GM18498 (cell line): ENCODE measurements at regions not wholly inside any gene's neighbourhood (a gene's known extent, or its start where the extent isn't known, plus 50 kb on each side); places are given as distances from the start of the nearest gene placed in this dataset.
A peak's percentile ranks its signal among the peaks of the same experiment; 100 is the strongest.
"Not testable (repeated sequence)": the region's sequence is repeated elsewhere in the genome, so short reads cannot be mapped to it uniquely, and the experiment has no call there.

Source experiments
- ATAC-seq: cut with Tn5 transposase; IDR thresholded peaks from one replicate; pipeline ENCODE4 v1.9.1; 2021; ENCODE audit warnings: mild to moderate bottlenecking, moderate library complexity; ENCODE audit not compliant: unreplicated experiment

GRCh38 chr1:192862271-192862670, 53.4 kb downstream of the RGS2 start:
- ATAC-seq, result no peak

GRCh38 chr1:192866241-192866868, 57.5 kb downstream of the RGS2 start:
- ATAC-seq, result no peak

DNA sequence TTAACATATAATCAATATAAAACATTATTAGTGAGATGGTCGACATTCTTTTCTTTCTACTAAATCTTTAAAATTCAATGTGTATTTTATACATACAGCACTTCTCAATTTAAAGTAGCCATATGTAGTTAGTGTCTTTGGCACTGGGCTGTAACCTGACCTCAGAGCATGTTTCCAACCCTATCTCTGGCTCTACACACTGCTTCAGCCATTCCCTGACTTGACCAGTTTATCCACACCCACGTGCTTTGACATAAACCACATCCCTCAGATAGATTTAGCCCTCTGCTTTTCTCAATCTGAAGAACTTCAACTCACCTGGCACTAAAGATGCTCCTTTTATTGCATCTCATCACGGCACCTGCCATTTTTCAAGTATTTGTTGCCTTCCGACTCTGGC, 58.3 kb downstream of the RGS2 start:
- no peak for ATAC-seq

GRCh38 chr1:192869308-192869940, 60.6 kb downstream of the RGS2 start:
- no peak for ATAC-seq

DNA sequence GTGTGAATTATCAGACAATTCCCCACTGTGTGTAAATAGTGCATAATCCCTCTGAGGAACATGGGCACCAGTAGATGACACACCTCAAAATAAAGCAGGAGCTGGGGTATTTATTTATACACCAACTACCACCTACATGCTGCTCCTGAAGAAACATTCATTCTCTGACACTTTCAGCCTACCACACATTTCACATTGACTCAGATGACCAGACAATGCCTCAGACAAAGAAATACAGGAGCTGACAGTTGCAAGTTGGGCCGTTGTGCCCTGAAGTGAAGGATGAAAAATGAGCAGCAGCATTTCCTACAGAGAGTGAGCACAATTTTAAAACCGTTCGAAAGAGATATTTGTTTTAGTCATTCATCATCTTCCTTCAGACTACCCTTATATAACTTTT, 63.2 kb downstream of the RGS2 start:
- ATAC-seq, result no peak

DNA sequence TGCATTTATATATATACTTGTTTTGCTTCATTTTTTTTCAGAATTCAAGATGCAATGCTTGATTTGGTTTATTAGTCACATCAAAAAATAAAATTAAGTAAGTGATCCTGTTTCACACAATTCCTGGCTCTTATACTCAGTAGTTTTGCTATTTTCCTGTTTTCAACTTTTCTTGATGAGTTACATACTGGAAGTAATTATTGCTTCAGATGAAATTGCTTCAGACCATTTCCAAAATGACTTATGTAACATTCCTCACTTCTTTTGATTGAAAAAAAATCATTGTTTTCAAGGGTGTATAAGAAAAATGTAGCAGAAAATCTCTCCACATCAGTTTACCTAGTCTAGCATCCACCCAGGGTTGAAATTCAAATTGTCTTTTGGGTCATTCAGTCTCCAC, 65.0 kb downstream of the RGS2 start:
- no peak for ATAC-seq

DNA sequence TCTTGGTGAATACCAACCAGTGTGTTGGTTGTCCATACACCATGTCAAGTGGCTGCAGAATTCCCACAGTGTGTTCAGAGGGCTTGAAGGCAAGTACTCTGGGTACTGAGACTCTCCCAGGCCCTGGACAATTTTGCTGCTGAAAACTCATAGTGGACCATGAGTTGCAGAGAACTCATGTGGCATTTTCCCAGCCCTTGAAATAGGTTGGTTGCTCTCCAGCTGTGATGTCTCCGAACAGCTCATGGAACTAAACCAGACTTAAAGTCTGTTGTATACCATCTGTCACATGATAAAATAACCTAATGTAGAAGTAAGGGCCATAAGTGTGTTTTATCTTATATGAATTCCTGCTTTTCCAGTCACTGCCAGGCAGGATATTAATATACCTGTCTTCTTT, 67.8 kb downstream of the RGS2 start:
- ATAC-seq, result no peak

GRCh38 chr1:192877283-192877886, 68.5 kb downstream of the RGS2 start:
- peak; percentile 69 for ATAC-seq

- no peak for ATAC-seq
These were observed 69.4 kb downstream of the RGS2 start for GRCh38 chr1:192878249-192878648.

GRCh38 chr1:192879406-192879805, 70.6 kb downstream of the RGS2 start:
- ATAC-seq, result no peak

- no peak for ATAC-seq
These were observed 71.4 kb downstream of the RGS2 start for GRCh38 chr1:192880231-192880630.

DNA sequence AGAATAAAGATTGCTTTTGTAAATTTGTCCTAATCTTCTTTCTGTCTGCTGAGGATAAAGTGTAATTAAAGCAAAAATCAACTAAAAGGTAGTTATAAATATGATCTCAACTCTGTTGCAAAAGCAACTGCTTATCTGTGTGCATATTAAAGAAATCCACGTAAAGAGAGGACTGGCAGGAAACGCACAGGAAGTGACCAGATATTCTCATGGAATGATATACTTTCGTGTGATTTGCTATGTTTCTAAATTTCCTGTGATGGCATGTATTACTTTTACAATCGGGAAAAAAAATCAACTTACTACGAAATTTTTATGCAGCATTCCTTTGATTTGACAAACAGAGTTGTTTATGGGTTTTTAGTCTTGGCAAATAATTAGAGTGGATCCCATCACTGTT, 75.4 kb downstream of the RGS2 start:
- ATAC-seq, result no peak

- not testable (repeated sequence) for ATAC-seq
These were observed 76.5 kb downstream of the RGS2 start for GRCh38 chr1:192885387-192885786.

DNA sequence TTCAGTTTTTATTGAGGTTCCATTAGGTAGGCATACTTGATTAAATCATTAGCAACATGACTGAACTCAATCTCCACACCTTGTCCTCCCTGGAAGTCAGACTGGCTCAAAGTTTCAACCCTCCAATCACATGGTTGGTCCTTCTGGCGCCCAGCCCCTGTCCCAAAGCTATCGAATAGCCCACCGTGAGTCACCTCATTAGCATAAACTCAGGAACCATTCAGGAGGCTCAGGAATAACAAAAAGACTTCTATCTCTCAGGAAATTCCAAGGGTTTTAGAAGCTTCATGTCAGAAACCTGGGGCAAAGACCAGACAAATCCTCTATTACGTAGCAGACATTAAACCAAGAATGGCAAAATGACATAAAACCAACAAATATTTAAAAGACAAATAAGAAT, 78.6 kb downstream of the RGS2 start:
- ATAC-seq, result no peak

- ATAC-seq, result no peak
These were observed 79.7 kb downstream of the RGS2 start for GRCh38 chr1:192888574-192888973.

DNA sequence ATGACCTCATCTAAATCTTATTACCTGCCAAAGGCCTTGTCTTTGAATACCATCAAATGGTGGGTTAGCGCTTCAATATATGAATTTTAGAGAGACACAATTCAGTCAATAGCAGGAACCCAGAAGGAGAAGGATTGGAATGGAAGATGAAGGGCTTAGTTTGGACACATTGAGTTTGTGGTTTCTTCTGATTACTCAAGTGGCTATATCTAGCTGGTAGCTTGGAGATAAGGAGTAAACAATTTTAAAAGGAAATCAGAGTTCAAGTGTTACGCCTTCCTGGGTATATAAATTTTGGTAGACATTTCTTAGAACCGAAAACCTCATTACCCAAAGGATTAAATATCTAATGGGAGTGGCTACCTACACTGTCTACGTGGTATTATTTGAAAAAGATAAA, 80.2 kb downstream of the RGS2 start:
- no peak for ATAC-seq

DNA sequence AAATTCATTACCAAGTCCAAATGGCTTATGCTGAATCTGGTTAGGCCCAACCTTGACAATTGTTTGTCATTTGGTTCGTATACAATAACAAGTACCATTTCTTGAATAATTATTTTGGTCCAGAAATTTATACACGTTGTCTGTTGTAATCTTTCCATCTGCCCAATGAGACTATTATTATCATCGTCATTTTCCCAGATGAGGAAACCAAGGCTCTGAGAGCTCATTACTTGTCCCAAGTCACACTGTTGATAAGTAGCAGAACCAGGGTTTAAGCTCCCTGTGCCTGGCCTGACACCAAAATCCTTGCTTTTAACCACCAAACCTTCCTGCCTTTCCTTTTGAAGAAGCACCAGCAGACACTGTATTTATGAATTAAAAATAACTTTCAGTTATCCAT, 81.3 kb downstream of the RGS2 start:
- ATAC-seq, result no peak

DNA sequence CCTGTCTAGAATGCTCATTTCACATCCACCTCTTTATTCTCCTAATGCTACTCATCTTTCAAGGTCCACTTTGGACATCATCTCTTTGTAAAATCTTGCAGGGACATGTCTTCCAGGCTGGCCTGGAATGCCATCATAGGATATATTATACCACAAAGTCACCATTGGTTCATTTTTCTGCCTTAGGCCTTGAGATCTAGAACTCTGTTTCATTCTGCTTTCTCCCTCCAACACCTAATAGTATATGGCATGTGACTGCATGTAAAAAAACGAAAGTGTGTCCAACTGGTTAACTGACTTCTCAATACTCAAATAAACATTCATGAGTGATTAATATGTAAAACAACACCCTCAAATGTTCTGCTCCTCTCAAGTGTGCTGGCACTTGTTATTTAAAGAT, 84.1 kb downstream of the RGS2 start:
- no peak for ATAC-seq

- ATAC-seq, result not testable (repeated sequence)
These were observed 86.6 kb downstream of the RGS2 start for GRCh38 chr1:192895487-192895886.

DNA sequence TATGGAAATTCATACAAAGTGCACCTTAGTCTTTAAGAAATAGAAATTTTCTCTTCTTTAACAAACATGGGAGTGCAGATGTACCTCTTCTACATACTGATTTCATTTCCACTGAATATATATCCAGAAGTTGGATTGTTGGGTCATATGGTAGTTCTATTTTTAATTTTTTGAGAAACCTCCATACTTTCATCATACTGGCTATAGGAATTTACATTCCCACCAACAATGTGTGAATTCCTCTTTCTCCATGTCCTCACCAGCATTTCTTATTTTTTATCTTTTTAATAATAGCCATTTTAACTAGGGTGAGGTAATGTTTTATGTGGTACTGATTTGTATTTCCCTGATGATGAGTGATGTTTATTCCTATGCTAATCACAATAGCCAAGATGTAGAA, 87.5 kb downstream of the RGS2 start:
- ATAC-seq, result no peak

DNA sequence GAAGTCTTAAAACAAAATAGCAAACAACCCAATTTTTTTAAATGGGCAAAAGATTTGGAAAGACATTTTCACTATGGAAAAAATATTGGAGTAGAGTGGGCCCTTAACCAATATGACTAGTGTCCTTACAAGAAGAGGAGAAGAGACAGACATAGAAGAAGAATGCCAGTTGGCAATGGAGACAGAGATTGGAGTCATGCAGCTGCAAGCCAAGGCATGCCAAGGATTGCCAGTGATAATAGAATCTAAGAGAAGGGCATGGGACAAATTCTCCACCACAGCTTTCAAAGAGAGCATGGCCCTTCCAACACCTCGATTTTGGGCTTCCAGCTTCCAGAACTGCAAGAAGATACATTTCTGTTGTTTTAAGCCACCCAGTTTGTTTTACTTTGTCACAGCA, 92.7 kb downstream of the RGS2 start:
- ATAC-seq, result no peak

- ATAC-seq, result no peak
These were observed 94.3 kb downstream of the RGS2 start for GRCh38 chr1:192903142-192903541.
